Activated T-cell treated with anti-CD3 and anti-CD28 coated beads for 1 hour (primary cell): ENCODE measurements at regions not wholly inside any gene's neighbourhood (a gene's known extent, or its start where the extent isn't known, plus 50 kb on each side); places are given as distances from the start of the nearest gene placed in this dataset.

ENCODE experiments used
- DNase-seq: peaks from one replicate; pipeline ENCODE4 v3.0.0-alpha.2; 2020; ENCODE audit warnings: low read depth

GRCh38 chr2:133947057-133947456 lies 306.8 kb upstream of the MGAT5 start:
- no peak for DNase-seq

- DNase-seq = no peak
Observed at GRCh38 chr2:133948610-133949290, 305.1 kb upstream of the MGAT5 start.

- no peak for DNase-seq
Observed at GRCh38 chr2:133949595-133949994, 304.3 kb upstream of the MGAT5 start.

- DNase-seq = no peak
Observed at GRCh38 chr2:133951209-133951608, 302.7 kb upstream of the MGAT5 start.

- DNase-seq = no peak
Observed at GRCh38 chr2:133952420-133952819, 301.5 kb upstream of the MGAT5 start.

- no peak for DNase-seq
Observed at GRCh38 chr2:133952896-133953295, 301.0 kb upstream of the MGAT5 start.

- no peak for DNase-seq
Observed at GRCh38 chr2:133953524-133953923, 300.3 kb upstream of the MGAT5 start.

GRCh38 chr2:133954636-133955035 lies 299.2 kb upstream of the MGAT5 start:
- DNase-seq = no peak

- no peak for DNase-seq
Observed at GRCh38 chr2:133955169-133955568, 298.7 kb upstream of the MGAT5 start.

GRCh38 chr2:133956434-133956935 lies 297.4 kb upstream of the MGAT5 start:
- DNase-seq = no peak

- no peak for DNase-seq
Observed at GRCh38 chr2:133957724-133958480, 296.0 kb upstream of the MGAT5 start.

GRCh38 chr2:133959066-133959465 lies 294.8 kb upstream of the MGAT5 start:
- DNase-seq = no peak

GRCh38 chr2:133966720-133967304 lies 287.1 kb upstream of the MGAT5 start:
- no peak for DNase-seq

- DNase-seq = no peak
Observed at GRCh38 chr2:133967326-133967725, 286.5 kb upstream of the MGAT5 start.

GRCh38 chr2:133968446-133968845 lies 285.4 kb upstream of the MGAT5 start:
- DNase-seq = no peak

- DNase-seq = no peak
Observed at GRCh38 chr2:133970641-133971040, 283.2 kb upstream of the MGAT5 start.

- DNase-seq = no peak
Observed at GRCh38 chr2:133972297-133972696, 281.6 kb upstream of the MGAT5 start.

- no peak for DNase-seq
Observed at GRCh38 chr2:133972786-133973185, 281.1 kb upstream of the MGAT5 start.

GRCh38 chr2:133974353-133974752 lies 279.5 kb upstream of the MGAT5 start:
- DNase-seq = no peak

GRCh38 chr2:133975135-133975534 lies 278.7 kb upstream of the MGAT5 start:
- DNase-seq = no peak

- no peak for DNase-seq
Observed at GRCh38 chr2:133975676-133976428, 278.0 kb upstream of the MGAT5 start.

- DNase-seq = no peak
Observed at GRCh38 chr2:133976659-133977058, 277.2 kb upstream of the MGAT5 start.
